Gastrocnemius medialis (tissue), 4 donors: ENCODE measurements at regions not wholly inside any gene's neighbourhood (a gene's known extent, or its start where the extent isn't known, plus 50 kb on each side); places are given as distances from the start of the nearest gene placed in this dataset.

Source experiments
- POLR2A ChIP-seq, 2 donors: fragments of 450-650 bp; IDR thresholded peaks; one replicate each; pipeline ENCODE4 v1.6.1; 2017; ENCODE audit warnings: antibody characterized with exemption in 2 of 2, mild to moderate bottlenecking in 2 of 2, moderate library complexity in 2 of 2
- TF ChIP-seq, protein P1 (sequence below), 5 experiments: fragments of 450-650 bp in 3 of 5; fragments of 200-600 bp in 2 of 5; sonication (generic) in 2 of 5; IDR thresholded peaks in 4 of 5; conservative IDR thresholded peaks in 1 of 5; 1 replicate in 4 of 5; 2 replicates in 1 of 5; pipeline ENCODE4 v1.5.1; 2016 to 2019; ENCODE audit warnings: antibody characterized with exemption in 5 of 5, mild to moderate bottlenecking in 3 of 5, moderate library complexity in 3 of 5

DNA sequence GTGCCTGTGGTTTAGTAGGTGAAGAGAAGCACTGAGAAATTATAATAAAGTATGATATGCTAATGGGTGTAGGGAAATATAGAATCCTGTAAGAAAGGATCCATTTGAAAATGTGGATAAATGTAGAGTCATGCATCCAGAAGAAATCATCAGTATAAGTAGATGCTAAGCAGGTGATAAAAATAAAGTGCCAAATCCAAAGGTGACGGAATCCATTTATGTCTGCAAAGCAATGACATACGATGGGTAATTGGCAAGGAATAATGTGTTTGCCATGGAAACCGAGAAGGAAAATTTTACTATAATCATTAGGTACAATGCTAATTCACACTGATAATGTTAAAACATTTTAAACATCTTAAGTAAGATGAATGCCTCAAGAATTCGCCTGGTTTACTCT lies 163.0 kb downstream of the OPN5 start:
- TF ChIP-seq POLR2A (IDR thresholded peaks at IDR 0.05), result no peak
- TF ChIP-seq, protein P1, sequence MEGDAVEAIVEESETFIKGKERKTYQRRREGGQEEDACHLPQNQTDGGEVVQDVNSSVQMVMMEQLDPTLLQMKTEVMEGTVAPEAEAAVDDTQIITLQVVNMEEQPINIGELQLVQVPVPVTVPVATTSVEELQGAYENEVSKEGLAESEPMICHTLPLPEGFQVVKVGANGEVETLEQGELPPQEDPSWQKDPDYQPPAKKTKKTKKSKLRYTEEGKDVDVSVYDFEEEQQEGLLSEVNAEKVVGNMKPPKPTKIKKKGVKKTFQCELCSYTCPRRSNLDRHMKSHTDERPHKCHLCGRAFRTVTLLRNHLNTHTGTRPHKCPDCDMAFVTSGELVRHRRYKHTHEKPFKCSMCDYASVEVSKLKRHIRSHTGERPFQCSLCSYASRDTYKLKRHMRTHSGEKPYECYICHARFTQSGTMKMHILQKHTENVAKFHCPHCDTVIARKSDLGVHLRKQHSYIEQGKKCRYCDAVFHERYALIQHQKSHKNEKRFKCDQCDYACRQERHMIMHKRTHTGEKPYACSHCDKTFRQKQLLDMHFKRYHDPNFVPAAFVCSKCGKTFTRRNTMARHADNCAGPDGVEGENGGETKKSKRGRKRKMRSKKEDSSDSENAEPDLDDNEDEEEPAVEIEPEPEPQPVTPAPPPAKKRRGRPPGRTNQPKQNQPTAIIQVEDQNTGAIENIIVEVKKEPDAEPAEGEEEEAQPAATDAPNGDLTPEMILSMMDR (IDR thresholded peaks at IDR 0.05 in 4 of 5, conservative IDR thresholded peaks at IDR 0.05 in 1 of 5), result no peak
